Suppressor macrophage (primary cell): ENCODE measurements at regions not wholly inside any gene's neighbourhood (a gene's known extent, or its start where the extent isn't known, plus 50 kb on each side); places are given as distances from the start of the nearest gene placed in this dataset.
A peak's percentile ranks its signal among the peaks of the same experiment; 100 is the strongest.

Experiments used
- DNase-seq, 4 experiments: peaks; one replicate each; pipeline ENCODE4 v3.0.0-alpha.2; 2020 to 2022

- no peak for DNase-seq
Observed at GRCh38 chr2:200138391-200139124, 167.9 kb upstream of the SPATS2L start.

- DNase-seq: no peak
Observed at GRCh38 chr2:200144571-200144970, 161.9 kb upstream of the SPATS2L start.

GRCh38 chr2:200146501-200146900 is 160.0 kb upstream of the SPATS2L start:
- no peak for DNase-seq

GRCh38 chr2:200147371-200147770 is 159.1 kb upstream of the SPATS2L start:
- DNase-seq: no peak

- DNase-seq: no peak
Observed at GRCh38 chr2:200148366-200148765, 158.1 kb upstream of the SPATS2L start.

- DNase-seq: no peak
Observed at GRCh38 chr2:200150411-200151086, 155.9 kb upstream of the SPATS2L start.

GRCh38 chr2:200155652-200156051 is 150.8 kb upstream of the SPATS2L start:
- DNase-seq: no peak

GRCh38 chr2:200156166-200156835 is 150.2 kb upstream of the SPATS2L start:
- DNase-seq: peak in 2 of 4 experiments; percentile 16 to 23

GRCh38 chr2:200158647-200159356 is 147.7 kb upstream of the SPATS2L start:
- DNase-seq: peak in 2 of 4 experiments; percentile 4 to 28

- DNase-seq: no peak
Observed at GRCh38 chr2:200159357-200159707, 147.2 kb upstream of the SPATS2L start.

- no peak for DNase-seq
Observed at GRCh38 chr2:200159829-200160781, 146.4 kb upstream of the SPATS2L start.

- DNase-seq: no peak
Observed at GRCh38 chr2:200161458-200161857, 145.0 kb upstream of the SPATS2L start.

- no peak for DNase-seq
Observed at GRCh38 chr2:200165687-200166086, 140.8 kb upstream of the SPATS2L start.

GRCh38 chr2:200168641-200169555 is 137.6 kb upstream of the SPATS2L start:
- no peak for DNase-seq

- no peak for DNase-seq
Observed at GRCh38 chr2:200170221-200170620, 136.3 kb upstream of the SPATS2L start.

GRCh38 chr2:200171731-200172482 is 134.6 kb upstream of the SPATS2L start:
- DNase-seq: peak in 1 of 4 experiments; percentile 7

- no peak for DNase-seq
Observed at GRCh38 chr2:200172521-200172920, 134.0 kb upstream of the SPATS2L start.

- DNase-seq: no peak
Observed at GRCh38 chr2:200172944-200173581, 133.4 kb upstream of the SPATS2L start.

- DNase-seq: no peak
Observed at GRCh38 chr2:200173691-200174090, 132.8 kb upstream of the SPATS2L start.
